HG03060 (cell line): ENCODE measurements at regions not wholly inside any gene's neighbourhood (a gene's known extent, or its start where the extent isn't known, plus 50 kb on each side); places are given as distances from the start of the nearest gene placed in this dataset.
"Not testable (repeated sequence)": the region's sequence is repeated elsewhere in the genome, so short reads cannot be mapped to it uniquely, and the experiment has no call there.

ENCODE experiments used
- ATAC-seq: cut with Tn5 transposase; IDR thresholded peaks from one replicate; pipeline ENCODE4 v1.9.1; 2021; ENCODE audit warnings: low read depth, moderate number of reproducible peaks; ENCODE audit not compliant: unreplicated experiment

DNA sequence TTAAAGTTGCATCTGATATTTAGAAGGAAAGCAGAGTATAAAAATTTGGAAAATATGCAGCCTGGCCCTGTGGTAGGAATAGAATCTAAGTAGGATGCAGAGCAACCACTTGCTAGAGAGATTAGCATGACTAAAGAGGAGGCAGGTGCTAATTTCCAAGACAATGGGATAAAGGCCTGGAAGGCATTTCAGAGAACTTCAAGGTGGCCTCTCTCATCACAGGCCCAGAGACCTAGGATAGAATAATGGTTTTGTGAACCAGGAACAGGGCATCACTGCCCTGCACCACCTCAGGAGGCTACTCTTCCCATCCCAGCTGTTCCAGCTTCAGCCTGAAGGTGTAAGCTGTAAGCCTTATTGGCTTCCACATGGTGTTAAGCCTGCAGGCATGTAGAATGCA is 621.7 kb upstream of the HS3ST1 start:
- no peak for ATAC-seq

- no peak for ATAC-seq
Measured at GRCh38 chr4:12042818-12043217, 614.1 kb upstream of the HS3ST1 start.

- ATAC-seq = no peak
Measured at GRCh38 chr4:12041828-12042227, 613.1 kb upstream of the HS3ST1 start.

- ATAC-seq = no peak
Measured at GRCh38 chr4:12036450-12036849, 607.8 kb upstream of the HS3ST1 start.

- no peak for ATAC-seq
Measured at GRCh38 chr4:12028258-12028657, 599.6 kb upstream of the HS3ST1 start.

DNA sequence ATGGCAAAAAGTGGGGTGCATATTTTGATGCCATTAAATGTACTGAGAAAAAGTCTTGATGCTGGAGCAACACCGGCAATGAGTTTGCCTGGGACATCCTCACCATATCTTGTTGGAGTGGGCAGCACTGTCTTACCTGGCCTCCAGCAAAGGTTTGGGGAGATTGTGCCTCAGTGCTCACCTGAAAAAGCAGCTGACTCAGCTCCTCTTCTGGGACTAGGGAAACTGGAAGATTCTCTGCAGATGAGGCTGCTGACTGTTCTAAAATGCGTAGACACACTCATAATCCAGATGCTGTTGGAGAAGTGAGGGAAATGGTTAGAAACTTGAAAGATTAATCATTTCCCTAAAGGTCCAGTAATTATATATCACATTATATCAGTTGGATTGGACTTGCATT is 593.7 kb upstream of the HS3ST1 start:
- ATAC-seq = no peak

GRCh38 chr4:12016729-12017128 is 588.0 kb upstream of the HS3ST1 start:
- ATAC-seq = no peak

DNA sequence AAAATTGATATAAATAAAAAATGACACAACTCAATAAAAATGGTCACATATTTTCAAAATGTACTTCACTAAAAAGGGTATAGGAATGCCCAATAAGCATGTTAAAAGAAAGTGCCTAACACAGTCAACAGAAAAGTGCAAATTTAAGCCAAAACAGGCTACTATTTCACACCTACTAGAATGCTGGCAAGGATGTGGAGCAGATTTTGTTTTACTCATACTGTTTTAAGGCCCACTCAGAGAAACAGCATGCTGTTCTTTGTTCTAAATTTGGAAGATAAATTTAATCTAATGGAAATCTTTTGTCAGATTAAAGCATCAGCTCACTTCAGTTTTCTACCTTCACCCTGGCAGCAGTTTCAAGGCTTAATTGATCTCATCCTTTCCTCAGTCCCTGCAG is 576.8 kb upstream of the HS3ST1 start:
- no peak for ATAC-seq

DNA sequence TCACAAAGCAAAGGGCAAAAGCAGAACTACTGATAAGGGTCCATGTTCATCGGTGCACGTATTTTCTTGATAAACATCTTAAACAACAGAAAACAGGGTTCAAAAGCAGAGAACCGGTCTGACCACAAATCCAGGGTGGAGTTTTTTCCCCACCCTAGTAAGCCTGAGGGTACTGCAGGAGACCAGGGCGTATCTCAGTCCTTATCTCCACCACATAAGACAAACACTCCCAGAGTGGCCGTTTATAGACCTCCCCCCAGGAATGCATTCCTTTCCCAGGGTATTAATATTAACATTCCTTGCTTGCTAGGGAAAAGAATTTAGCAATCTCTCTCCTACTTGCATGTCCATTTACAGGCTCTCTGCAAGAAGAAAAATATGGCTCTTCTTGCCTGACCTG is 567.9 kb upstream of the HS3ST1 start:
- ATAC-seq = not testable (repeated sequence)

GRCh38 chr4:11976726-11977263 is 548.1 kb upstream of the HS3ST1 start:
- no peak for ATAC-seq

- ATAC-seq = no peak
Measured at GRCh38 chr4:11973270-11973669, 544.6 kb upstream of the HS3ST1 start.

DNA sequence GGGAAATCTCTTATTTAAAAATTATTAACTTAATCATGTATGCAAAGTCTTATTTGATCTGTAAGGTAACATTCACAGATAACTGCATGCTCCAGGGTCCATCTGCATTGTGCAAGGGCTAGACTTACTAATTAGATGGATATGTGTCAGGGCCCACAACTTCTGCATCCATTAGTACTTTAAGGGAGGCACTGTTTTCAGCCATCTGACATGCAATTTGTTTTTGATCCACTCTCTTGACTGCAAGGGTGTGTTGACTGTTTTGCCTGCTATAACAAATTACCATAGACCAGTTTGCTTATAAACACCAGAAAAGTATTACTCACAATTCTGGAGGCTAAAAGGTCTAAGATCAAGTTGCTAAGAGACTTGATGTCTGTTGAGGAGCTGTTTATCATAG is 542.1 kb upstream of the HS3ST1 start:
- ATAC-seq = no peak

DNA sequence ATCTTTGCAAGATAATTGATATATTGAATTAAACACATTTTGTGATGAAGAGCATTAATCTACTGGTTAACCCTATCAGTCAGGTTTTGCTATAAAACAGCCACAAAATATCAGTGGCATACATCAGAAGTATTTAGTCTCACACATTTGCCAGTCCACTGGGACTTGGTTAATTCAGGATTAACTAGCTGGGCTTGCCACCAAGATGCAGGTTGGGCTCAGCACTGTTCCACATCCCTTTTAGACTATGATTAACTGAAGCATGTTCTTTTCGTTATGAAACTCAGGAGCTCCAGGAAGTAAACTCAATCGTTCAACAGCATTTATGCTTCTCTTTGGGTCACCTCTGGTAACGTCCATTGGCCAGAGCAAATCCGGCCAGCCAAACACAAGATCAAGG is 538.1 kb upstream of the HS3ST1 start:
- no peak for ATAC-seq

DNA sequence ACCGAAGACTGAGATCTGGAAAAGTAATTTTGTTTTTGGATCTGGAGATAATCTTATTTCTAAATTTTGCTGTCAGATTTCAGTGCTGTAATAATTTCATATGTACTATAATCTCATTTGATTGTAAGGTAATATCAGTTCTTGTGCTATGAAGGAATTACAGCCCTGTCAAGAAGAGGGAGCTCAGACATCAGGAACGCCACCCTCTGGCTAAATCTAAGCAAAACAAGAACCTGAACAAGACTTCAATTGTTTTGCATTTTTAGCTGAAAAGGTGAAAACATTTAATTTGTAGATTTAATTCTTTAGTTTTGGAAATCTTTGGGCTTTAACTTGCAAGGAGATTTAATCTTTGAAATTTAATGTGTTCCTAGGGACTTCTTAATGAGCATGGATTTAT is 525.4 kb upstream of the HS3ST1 start:
- no peak for ATAC-seq

DNA sequence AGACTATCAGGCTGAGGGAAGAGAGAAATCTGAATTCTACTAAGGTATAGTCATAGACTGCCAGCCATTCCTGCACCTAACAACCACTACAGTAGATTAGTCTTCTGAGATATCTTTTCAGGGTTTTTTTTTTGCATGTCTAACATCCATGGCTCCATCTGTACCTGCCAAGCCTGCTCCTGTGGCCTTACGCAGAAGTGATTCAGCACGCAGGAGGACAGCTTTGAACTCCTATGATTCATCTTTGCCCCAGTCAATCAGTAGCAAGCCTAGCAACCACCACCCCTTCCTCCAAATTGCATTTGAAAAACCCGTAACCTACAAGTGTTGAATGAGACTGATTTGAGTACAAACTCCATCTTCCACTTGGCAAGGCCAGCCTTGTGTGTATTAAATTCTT is 520.7 kb upstream of the HS3ST1 start:
- ATAC-seq = no peak

GRCh38 chr4:11947629-11948028 is 518.9 kb upstream of the HS3ST1 start:
- not testable (repeated sequence) for ATAC-seq

GRCh38 chr4:11937941-11938340 is 509.2 kb upstream of the HS3ST1 start:
- no peak for ATAC-seq

DNA sequence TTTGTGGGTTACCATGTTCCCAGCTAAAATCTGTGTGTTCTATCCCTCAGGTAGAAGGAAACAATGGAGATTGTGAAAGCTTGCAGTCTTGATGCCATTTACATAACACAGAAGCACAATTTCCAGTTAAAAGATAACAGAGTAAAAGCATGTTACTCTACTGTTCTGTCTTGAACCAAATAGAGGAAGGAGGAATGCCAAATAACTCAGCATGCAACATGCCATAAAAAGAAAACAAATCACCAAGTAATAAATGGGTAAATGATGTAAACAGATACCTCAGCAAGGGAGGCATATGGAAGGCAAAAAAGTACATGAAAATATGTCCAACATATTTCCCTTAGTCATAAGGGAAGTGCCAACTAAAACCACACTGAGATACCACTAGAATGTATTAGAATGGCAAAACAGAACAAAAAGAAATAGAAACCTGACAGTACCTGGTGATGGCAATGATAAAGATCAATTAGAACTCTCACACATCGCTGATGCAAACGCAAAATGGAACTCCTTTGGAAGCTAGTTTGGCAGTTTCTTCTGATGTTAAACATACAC is 502.6 kb upstream of the HS3ST1 start:
- ATAC-seq = no peak

GRCh38 chr4:11929080-11929479 is 500.4 kb upstream of the HS3ST1 start:
- ATAC-seq = no peak

- ATAC-seq = no peak
Measured at GRCh38 chr4:11919316-11919715, 490.6 kb upstream of the HS3ST1 start.

DNA sequence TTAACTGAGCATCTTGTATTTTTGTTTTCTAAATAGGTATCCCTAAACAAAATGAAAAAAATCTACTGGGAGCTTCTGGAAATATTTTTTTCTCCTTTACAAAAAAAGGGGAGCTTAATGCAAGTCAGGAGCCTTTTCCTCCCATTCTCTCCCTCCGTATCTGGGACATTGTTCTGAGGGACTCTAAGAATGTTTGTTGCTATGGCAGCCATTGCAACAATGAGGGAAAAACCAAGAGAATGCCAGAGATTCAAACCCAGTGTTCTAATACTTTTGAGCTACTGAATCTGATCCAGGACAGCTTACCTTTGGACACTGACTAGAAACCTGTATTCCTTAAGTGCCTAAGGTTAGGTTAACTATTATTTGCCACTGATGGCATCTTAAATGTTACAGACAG is 485.7 kb upstream of the HS3ST1 start:
- ATAC-seq = no peak

GRCh38 chr4:11912886-11913285 is 484.2 kb upstream of the HS3ST1 start:
- no peak for ATAC-seq

DNA sequence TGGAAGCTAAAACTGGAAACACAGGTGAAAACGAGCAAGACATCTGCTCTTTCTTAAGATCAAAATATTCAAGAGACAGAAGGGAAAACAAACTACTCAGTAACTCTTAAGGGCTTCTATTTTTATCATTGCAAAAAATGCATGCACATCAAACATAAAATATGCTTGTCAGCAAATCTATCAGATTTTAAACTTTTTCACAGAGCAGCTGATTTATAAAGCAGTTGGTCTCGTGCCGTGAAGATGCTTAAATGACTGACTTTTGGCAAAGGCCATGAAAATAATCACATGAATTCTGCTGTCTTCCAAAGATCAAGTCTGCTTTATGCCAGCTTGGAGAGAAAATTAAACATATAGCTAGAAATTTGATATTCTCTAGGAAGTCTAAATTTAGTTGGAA is 482.1 kb upstream of the HS3ST1 start:
- ATAC-seq = no peak
